H1 (cell line): ENCODE measurements at regions not wholly inside any gene's neighbourhood (a gene's known extent, or its start where the extent isn't known, plus 50 kb on each side); places are given as distances from the start of the nearest gene placed in this dataset.

ENCODE experiments used
- NRF1 ChIP-seq: IDR thresholded peaks from 2 replicates; pipeline ENCODE4 v1.6.1; 2011; ENCODE audit warnings: mild to moderate bottlenecking, low read depth, low read length, improper control_type of control experiment

GRCh38 chrX:39873117-39873516 is 224.6 kb downstream of the BCOR start (continued):
- TF ChIP-seq NRF1: no peak
